ENCODE measurements at regions not wholly inside any gene's neighbourhood (a gene's known extent, or its start where the extent isn't known, plus 50 kb on each side); places are given as distances from the start of the nearest gene placed in this dataset.

DNA sequence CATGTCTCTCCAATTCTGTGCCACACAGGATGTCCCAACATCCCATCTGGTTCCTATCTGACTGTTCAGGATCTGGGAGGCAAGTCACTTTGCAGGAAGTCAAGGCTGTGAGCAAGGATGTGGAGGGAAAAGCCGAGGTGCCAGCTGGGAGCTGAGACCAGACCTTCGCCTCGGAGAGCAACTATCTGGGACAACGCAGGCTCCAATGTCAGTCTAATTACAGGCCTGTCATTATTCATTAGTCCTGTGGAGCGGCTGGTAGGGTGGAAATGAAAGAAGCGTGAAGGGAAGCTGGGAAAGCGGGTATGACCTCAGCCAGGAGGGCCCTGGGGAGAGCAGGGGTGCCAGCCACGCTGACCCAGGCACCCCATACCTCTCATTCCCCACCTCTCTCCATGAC is 147.3 kb downstream of the UNC5CL start:
- Histone ChIP-seq H4K20me1 (ENCODE audit: insufficient read depth, low read length) (no peaks in the 10 kb centered on the region), H3K9me3 (ENCODE audit: insufficient read depth, low read depth, low read length) (no peaks in the 10 kb centered on the region), H3K9ac (ENCODE audit: low read length) (no peak overlapping the region), H3K36me3 (ENCODE audit: insufficient read depth, low read length) (no peaks in the 10 kb centered on the region), H3K27me3 (ENCODE audit: insufficient read depth, low read length) (peaks cover 4% of the 10 kb centered on the region), H3K79me2 (ENCODE audit: insufficient read depth, low read length) (no peaks in the 10 kb centered on the region), H3K4me1 (ENCODE audit: insufficient read depth, low read length) (peaks cover 5% of the 10 kb centered on the region), H3K27ac (ENCODE audit: low read depth, low read length) (no peak overlapping the region), H3K4me3 (ENCODE audit: insufficient read depth, low read depth, low read length) (no peak overlapping the region), H2AFZ (ENCODE audit: low read depth, low read length) (no peak overlapping the region), H3K4me2 (ENCODE audit: low read length) (no peak overlapping the region)
- DNase-seq (ENCODE audit: low read depth) (no peak), FAIRE-seq (no peak)
- H3K4me1 Mint-ChIP-seq (ENCODE audit: low read depth, unreplicated experiment): peaks cover 3% of the 10 kb centered on the region
- peaks cover 3% of the 10 kb centered on the region for H3K9me3 Mint-ChIP-seq (ENCODE audit: unreplicated experiment)
- H3K27ac Mint-ChIP-seq (ENCODE audit: unreplicated experiment): no peak overlapping the region
- no peak overlapping the region for H3K4me3 Mint-ChIP-seq (ENCODE audit: unreplicated experiment)
- peaks cover 2% of the 10 kb centered on the region for H3K36me3 Mint-ChIP-seq (ENCODE audit: low read depth, unreplicated experiment)
- peaks cover 26% of the 10 kb centered on the region for H3K27me3 Mint-ChIP-seq (ENCODE audit: low read depth, unreplicated experiment)
- TF ChIP-seq CTCF (IDR thresholded peaks at IDR 0.05; ENCODE audit: insufficient read depth, low read depth, low read length) (no peak), EZH2 (IDR thresholded peaks at IDR 0.05; ENCODE audit: insufficient read depth, low read length) (no peak)

DNA sequence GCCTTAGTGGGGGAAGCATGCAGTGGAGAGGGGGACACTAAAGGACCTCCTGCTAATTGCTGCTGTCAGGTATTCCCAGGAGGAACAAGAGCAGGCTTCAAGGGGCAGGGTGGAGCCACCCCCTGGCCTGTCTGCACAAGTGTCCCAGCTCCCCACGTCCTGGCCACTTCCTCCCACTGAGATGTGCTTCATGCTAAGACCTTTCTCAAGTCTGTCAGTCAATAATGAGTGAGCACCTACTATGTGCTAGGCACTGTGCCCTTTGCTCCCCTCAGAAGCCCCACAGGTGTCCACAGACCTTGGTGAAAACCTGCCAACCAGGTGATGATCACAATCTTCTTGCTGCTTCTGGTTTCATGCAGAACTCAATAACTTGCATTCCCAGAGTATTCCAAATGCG is 147.9 kb downstream of the UNC5CL start:
- TF ChIP-seq EZH2 (IDR thresholded peaks at IDR 0.05; ENCODE audit: insufficient read depth, low read length): no peak
- no peak for TF ChIP-seq CTCF (IDR thresholded peaks at IDR 0.05; ENCODE audit: insufficient read depth, low read depth, low read length)
- H3K27me3 ChIP-seq (ENCODE audit: insufficient read depth, low read length): peaks cover 7% of the 10 kb centered on the region
- H3K36me3 ChIP-seq (ENCODE audit: insufficient read depth, low read length): no peaks in the 10 kb centered on the region
- no peaks in the 10 kb centered on the region for H3K79me2 ChIP-seq (ENCODE audit: insufficient read depth, low read length)
- H3K27me3 Mint-ChIP-seq (ENCODE audit: low read depth, unreplicated experiment): peaks cover 29% of the 10 kb centered on the region
- H4K20me1 ChIP-seq (ENCODE audit: insufficient read depth, low read length): no peaks in the 10 kb centered on the region
- no peaks in the 10 kb centered on the region for H3K9me3 ChIP-seq (ENCODE audit: insufficient read depth, low read depth, low read length)
- peaks cover 3% of the 10 kb centered on the region for H3K4me1 Mint-ChIP-seq (ENCODE audit: low read depth, unreplicated experiment)
- no peak overlapping the region for H3K4me3 ChIP-seq (ENCODE audit: insufficient read depth, low read depth, low read length)
- H3K9me3 Mint-ChIP-seq (ENCODE audit: unreplicated experiment): peaks cover 3% of the 10 kb centered on the region
- no peak overlapping the region for H3K27ac Mint-ChIP-seq (ENCODE audit: unreplicated experiment)
- H3K9ac ChIP-seq (ENCODE audit: low read length): no peak overlapping the region
- FAIRE-seq (no peak), DNase-seq (ENCODE audit: low read depth) (no peak)
- no peak overlapping the region for H3K4me2 ChIP-seq (ENCODE audit: low read length)
- H3K36me3 Mint-ChIP-seq (ENCODE audit: low read depth, unreplicated experiment): peaks cover 2% of the 10 kb centered on the region
- H3K27ac ChIP-seq (ENCODE audit: low read depth, low read length): no peak overlapping the region
- H2AFZ ChIP-seq (ENCODE audit: low read depth, low read length): no peak overlapping the region
- H3K4me3 Mint-ChIP-seq (ENCODE audit: unreplicated experiment): no peak overlapping the region
- peaks cover 5% of the 10 kb centered on the region for H3K4me1 ChIP-seq (ENCODE audit: insufficient read depth, low read length)

GRCh38 chr6:40889137-40889832 is 149.7 kb downstream of the UNC5CL start:
- peaks cover 7% of the 10 kb centered on the region for H3K27me3 ChIP-seq (ENCODE audit: insufficient read depth, low read length)
- Mint-ChIP-seq H3K4me1 (ENCODE audit: low read depth, unreplicated experiment) (no peaks in the 10 kb centered on the region), H3K27ac (ENCODE audit: unreplicated experiment) (no peak overlapping the region), H3K27me3 (ENCODE audit: low read depth, unreplicated experiment) (peaks cover 37% of the 10 kb centered on the region), H3K9me3 (ENCODE audit: unreplicated experiment) (peaks cover 3% of the 10 kb centered on the region), H3K36me3 (ENCODE audit: low read depth, unreplicated experiment) (peaks cover 2% of the 10 kb centered on the region), H3K4me3 (ENCODE audit: unreplicated experiment) (no peak overlapping the region)
- no peak overlapping the region for H2AFZ ChIP-seq (ENCODE audit: low read depth, low read length)
- no peak overlapping the region for H3K27ac ChIP-seq (ENCODE audit: low read depth, low read length)
- no peaks in the 10 kb centered on the region for H3K9me3 ChIP-seq (ENCODE audit: insufficient read depth, low read depth, low read length)
- no peak overlapping the region for H3K9ac ChIP-seq (ENCODE audit: low read length)
- TF ChIP-seq CTCF (IDR thresholded peaks at IDR 0.05; ENCODE audit: insufficient read depth, low read depth, low read length) (no peak), EZH2 (IDR thresholded peaks at IDR 0.05; ENCODE audit: insufficient read depth, low read length) (no peak)
- no peak overlapping the region for H3K4me2 ChIP-seq (ENCODE audit: low read length)
- no peak for DNase-seq (ENCODE audit: low read depth)
- no peak overlapping the region for H3K4me3 ChIP-seq (ENCODE audit: insufficient read depth, low read depth, low read length)
- H3K4me1 ChIP-seq (ENCODE audit: insufficient read depth, low read length): no peaks in the 10 kb centered on the region
- no peaks in the 10 kb centered on the region for H3K79me2 ChIP-seq (ENCODE audit: insufficient read depth, low read length)
- no peaks in the 10 kb centered on the region for H4K20me1 ChIP-seq (ENCODE audit: insufficient read depth, low read length)
- no peak for FAIRE-seq
- H3K36me3 ChIP-seq (ENCODE audit: insufficient read depth, low read length): no peaks in the 10 kb centered on the region

All from astrocyte (in vitro differentiated cells and primary cell).